GF-D8 (cell line): ENCODE measurements at regions not wholly inside any gene's neighbourhood (a gene's known extent, or its start where the extent isn't known, plus 50 kb on each side); places are given as distances from the start of the nearest gene placed in this dataset.
A peak's percentile ranks its signal among the peaks of the same experiment; 100 is the strongest.

Experiments used
- DNase-seq: peaks from one replicate; lab custom pipeline; 2025; lab: John Stamatoyannopoulos, UW

- no peak for DNase-seq
Measured at GRCh38 chr4:14247767-14248166, 620.2 kb upstream of the BOD1L1 start.

GRCh38 chr4:14249226-14249625 is 621.7 kb upstream of the BOD1L1 start:
- DNase-seq, result no peak

DNA sequence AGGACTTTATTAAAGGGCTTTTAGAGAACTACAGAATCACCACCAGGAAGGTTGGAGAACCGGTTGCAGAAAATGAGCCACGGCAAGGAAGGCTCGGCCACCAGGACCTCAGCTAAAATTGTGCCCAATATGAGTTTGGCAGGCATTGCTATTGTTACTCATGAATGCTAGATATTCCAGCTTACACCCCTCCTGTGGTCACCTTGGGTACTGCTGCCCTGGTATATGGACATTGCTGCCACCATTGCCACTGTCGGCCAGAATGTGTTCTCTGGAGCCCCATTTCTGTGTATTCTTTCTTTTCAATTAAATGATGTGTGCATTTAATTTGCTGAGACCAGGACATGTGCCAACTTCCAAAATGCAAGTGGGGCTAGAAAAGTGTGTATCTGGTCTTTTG is 626.7 kb upstream of the BOD1L1 start:
- DNase-seq, result no peak

DNA sequence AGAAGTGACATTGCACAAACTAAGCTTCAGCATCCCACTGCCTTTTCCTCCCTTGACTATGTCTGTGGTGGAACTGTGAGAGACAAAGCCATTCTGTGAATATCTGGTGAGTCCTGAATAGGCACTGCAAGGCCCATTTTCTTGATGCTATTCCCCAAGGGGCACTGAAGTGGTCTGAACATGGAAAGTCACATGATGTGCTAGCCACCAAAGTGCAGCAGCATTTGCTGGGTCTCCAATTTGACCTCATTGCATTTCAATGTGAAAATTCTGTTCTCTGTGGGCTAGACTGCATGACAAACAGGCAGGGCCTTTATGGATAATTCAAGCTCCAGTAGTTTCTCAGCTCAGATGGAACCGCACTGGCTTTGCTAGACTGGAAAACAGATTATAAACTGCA is 627.4 kb upstream of the BOD1L1 start:
- no peak for DNase-seq

GRCh38 chr4:14257903-14258302 is 630.4 kb upstream of the BOD1L1 start:
- no peak for DNase-seq

GRCh38 chr4:14259936-14260335 is 632.4 kb upstream of the BOD1L1 start:
- DNase-seq, result no peak

GRCh38 chr4:14260591-14260990 is 633.1 kb upstream of the BOD1L1 start:
- DNase-seq, result no peak

- DNase-seq, result no peak
Measured at GRCh38 chr4:14262221-14262620, 634.7 kb upstream of the BOD1L1 start.

GRCh38 chr4:14264437-14264836 is 636.9 kb upstream of the BOD1L1 start:
- no peak for DNase-seq

DNA sequence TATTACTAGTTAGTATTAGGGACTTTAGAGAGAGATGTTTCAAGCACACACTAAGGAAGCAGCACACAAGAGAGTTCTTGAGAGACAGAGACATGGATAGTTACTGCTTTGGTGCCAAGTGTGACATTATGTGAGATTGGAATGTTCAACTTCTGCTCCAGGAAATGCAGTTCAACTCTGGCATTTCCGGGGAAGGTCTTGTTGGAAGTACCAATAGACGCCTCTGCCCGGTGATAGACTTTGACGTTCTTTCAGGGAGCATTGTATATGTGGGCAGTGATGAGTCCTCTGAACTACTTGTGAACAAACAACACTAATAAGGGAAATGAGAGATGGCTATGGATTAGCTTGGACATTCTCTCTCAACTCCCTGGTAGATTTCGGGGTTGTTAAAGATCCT is 638.1 kb upstream of the BOD1L1 start:
- no peak for DNase-seq

DNA sequence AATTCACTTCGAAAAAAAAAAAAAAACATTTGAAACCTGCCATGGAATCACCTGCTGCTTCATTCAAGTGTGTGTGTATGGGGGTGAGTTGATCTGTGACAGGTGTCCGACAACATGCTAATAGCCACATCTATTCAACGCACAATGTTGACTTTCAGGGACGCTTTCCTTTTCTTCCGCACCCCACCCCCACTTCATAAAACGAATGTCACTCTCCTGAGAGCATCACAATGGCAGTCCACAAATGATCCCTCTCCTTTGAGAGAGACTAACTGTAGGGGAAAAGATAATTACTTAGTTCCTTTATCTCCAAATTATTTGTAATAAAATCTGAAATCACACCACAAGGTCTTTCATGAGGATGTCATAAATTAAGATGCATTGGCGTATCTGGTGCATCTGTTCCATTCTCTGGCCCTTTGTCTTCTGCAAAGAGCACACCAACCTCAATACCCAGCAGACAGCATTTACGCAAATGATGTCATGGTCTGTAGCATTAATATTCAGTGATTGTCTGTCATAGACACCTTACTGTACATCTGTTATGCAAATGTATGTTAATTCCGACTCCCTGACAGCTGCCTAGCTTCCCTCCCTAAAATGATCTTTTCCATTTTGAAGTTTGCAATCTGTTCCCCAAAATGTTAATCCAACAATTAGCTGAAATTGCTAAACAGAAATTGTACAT is 640.0 kb upstream of the BOD1L1 start:
- no peak for DNase-seq

- DNase-seq, result peak; percentile 59
Measured at GRCh38 chr4:14269824-14270223, 642.3 kb upstream of the BOD1L1 start.

DNA sequence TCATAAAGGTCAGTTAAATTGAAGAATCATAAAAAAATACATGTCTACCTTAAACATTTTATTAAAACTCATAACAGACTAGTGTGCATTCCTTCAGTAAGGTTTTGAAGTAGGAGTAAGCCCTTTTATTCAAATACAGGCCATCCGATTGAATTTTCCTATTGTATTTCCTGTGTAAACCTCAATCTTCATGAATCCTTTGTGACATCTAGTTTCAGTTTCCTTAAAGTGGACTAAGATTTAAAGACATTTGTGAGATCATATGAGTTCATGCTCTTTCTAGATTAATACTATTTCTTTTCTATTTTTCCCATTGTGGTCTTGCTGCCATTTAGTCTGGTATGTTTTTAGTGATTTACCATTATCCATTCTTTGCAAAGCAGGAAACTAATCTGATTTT is 644.7 kb upstream of the BOD1L1 start:
- DNase-seq, result no peak

DNA sequence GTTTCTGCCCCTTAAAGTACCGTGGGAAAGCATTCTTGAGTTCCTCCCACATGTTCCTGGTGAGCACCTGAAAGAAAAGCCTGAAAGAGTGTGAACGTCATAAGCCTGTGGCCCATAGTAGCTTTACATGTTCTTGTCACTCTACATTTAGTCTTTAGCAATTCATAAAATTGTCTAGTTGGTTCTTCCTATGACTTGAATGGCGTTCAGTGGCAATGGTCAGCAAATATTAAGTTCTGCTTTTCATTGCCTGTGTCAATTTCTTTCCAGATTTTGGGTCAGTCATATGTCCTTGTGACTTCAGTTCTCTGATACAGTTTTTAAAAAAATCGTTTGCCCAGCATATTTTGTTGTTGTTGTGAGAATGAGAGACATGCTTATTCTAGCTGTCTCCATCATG is 650.0 kb upstream of the BOD1L1 start:
- no peak for DNase-seq

DNA sequence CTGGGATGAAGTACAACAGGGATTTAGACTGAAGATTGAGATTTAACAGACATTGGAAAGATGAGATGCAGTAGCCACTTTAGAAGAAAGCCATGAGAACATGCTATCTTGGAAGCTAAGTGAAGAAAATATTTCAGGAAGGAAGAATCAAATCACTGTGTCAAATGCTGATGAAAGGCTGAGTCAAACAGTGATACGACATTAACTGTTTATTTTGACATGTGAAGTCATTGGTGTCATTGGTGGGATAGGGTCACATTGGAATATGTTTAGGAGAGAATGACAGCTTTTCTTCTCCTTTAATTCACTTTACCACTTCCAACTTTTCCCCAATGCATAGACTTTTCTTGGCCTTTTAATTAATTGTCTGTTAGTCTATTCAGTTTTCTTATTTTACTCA is 653.0 kb upstream of the BOD1L1 start:
- no peak for DNase-seq

DNA sequence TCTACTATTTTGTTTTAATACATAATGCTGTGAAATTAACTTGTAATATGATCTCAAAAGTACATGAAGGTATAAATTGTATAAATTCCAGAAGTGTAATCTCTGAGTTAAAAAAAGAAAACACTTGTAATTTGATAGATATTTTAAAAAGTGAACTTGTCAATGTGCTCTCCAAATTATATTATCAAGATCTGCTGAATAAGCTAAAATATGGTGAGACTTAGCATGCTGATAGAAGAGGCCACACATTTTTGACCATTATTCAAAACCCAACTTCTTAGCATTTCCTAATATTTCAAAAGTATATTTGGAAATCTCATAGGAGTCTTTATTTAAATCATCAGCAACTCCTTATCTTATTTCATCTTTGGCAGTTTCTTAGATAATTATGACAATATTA is 657.1 kb upstream of the BOD1L1 start:
- no peak for DNase-seq

GRCh38 chr4:14289708-14290107 is 662.2 kb upstream of the BOD1L1 start:
- DNase-seq, result no peak

DNA sequence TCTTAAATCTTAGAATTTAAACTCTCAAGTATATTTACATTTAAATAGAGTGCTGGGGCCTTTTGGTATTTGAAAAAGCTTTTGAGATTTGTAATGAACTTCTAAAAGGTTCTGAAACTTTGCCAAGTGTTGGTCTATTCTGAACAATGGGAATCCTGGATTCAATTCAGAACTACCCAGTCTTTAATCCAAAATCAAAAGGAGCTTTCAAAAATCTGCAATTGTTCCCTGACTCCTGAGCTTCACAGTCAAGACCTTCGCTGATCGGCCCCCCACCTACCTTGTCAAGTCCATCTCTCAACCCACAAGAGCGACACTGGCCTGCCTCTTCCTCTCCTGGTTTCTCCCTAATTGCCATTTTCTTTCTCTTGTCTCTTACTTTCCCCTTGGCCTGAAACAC is 666.1 kb upstream of the BOD1L1 start:
- no peak for DNase-seq

GRCh38 chr4:14294611-14295010 is 667.1 kb upstream of the BOD1L1 start:
- DNase-seq, result no peak

GRCh38 chr4:14299166-14299565 is 671.6 kb upstream of the BOD1L1 start:
- no peak for DNase-seq

- DNase-seq, result no peak
Measured at GRCh38 chr4:14302021-14302420, 674.5 kb upstream of the BOD1L1 start.

- DNase-seq, result no peak
Measured at GRCh38 chr4:14303856-14304255, 676.3 kb upstream of the BOD1L1 start.

DNA sequence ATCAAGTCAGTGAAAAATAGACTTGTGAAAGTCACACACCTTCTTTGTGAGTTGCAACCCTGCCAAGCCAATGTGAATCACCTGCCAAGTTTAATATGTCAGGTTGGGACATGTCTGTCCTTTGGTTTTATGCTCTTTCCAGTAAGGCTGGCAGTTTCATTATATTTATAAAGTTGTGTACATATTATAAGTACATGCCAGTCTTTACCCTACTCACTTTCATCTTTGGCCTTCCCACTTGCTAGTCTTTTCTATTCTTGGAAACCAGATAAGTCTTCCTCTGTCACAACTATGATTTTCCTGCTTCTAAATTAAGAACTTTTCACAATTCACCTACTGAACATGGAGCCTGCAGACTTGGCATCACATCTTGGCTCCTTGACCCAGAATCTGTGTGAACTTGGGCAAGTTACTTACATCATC is 680.7 kb upstream of the BOD1L1 start:
- no peak for DNase-seq

DNA sequence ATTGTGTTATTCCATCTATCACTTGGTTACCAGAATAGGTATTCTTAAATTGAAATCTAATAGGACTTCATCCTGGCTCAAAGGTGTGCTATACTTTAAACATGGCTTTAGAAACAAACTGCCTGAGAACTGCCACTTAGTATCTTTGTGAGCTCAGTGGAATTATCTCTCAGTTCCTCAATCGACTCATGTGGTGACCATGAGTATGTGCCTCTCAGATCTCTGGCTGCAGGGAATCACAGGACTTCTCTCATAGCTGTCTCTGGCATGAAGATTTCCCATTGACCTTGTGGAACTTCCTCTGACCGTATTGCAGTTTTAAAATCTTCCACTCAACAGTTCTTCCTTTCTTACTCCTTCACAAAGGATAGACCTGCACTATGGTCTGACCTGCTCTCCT is 681.9 kb upstream of the BOD1L1 start:
- DNase-seq, result no peak

GRCh38 chr4:14313757-14314156 is 686.2 kb upstream of the BOD1L1 start:
- DNase-seq, result no peak
